K562 (cell line): ENCODE measurements at regions not wholly inside any gene's neighbourhood (a gene's known extent, or its start where the extent isn't known, plus 50 kb on each side); places are given as distances from the start of the nearest gene placed in this dataset.
"Not testable (repeated sequence)": the region's sequence is repeated elsewhere in the genome, so short reads cannot be mapped to it uniquely, and the experiment has no call there.

Experiments
- ATAC-seq: fragments of 200-7000 bp; cut with Tn5 transposase; 3 replicates; pipeline ENCODE4 v1.9.1; 2020; ENCODE audit warnings: moderate library complexity
- BruUV-seq: library from RNA; stranded (reverse); fragments of 400-500 nt; replicated peaks from 2 replicates; lab custom pipeline; 2021; lab: Mats Ljungman, UMichigan
- CTCF ChIA-PET: fragments of 300-600 bp; formaldehyde crosslinking; extraction: SDS; loops from one replicate; lab custom pipeline; 2021; ENCODE audit warnings: low intra/inter-chr PET ratio; lab: Yijun Ruan, JAX
- POLR2A ChIA-PET: fragments of 300-600, 350-650 bp; sonication (Branson Sonifier 250); formaldehyde crosslinking; extraction: SDS; loops from one replicate; lab custom pipeline; 2021; ENCODE audit warnings: antibody characterized with exemption, inconsistent platforms; lab: Yijun Ruan, JAX
- DNase-seq, 4 experiments: peaks; one replicate each; pipeline versions ENCODE4 v3.0.0 to v3.0.0-alpha.2; 2011 to 2018; ENCODE audit warnings: low spot score in 3 of 4, mixed read lengths in 3 of 4; ENCODE audit errors: extremely low read depth in 1 of 4
- FAIRE-seq: peaks from 2 replicates; lab custom pipeline; 2011; peaks lifted over from hg19 to GRCh38; lab: Jason Lieb, UNC
- H2AFZ ChIP-seq: 2 replicates; pipeline ENCODE4 v1.6.0; 2011; ENCODE audit warnings: low read depth, low read length, control low read depth, inconsistent platforms
- H3K27ac ChIP-seq: fragments of 200-600 bp; 3 replicates; pipeline ENCODE4 v1.8.0; 2011; ENCODE audit warnings: low read depth, mild to moderate bottlenecking, control low read depth, inconsistent platforms, low read length, moderate library complexity, mixed read lengths; ENCODE audit errors: extremely low read depth
- H3K27me3 ChIP-seq, 2 experiments: fragments of 300-600 bp in 1 of 2; 2 replicates in 1 of 2; 3 replicates in 1 of 2; pipeline versions ENCODE4 v1.6.0 to v1.8.0; 2011; ENCODE audit warnings: inconsistent platforms in 2 of 2, low read length in 2 of 2, mild to moderate bottlenecking in 1 of 2, mixed read lengths in 1 of 2, moderate library complexity in 1 of 2; ENCODE audit not compliant: control insufficient read depth in 2 of 2, insufficient read depth in 2 of 2
- H3K36me3 ChIP-seq: fragments of 300-600 bp; 3 replicates; pipeline ENCODE4 v1.8.0; 2011; ENCODE audit warnings: mild to moderate bottlenecking, low read length, inconsistent platforms; ENCODE audit not compliant: control insufficient read depth, insufficient read depth
- H3K4me1 ChIP-seq, 2 experiments: fragments of 200-600 bp in 1 of 2; replicated peaks in 1 of 2; 2 replicates in 1 of 2; 3 replicates in 1 of 2; pipeline versions ENCODE4 v1.5.1 to v1.8.0; 2011; ENCODE audit warnings: inconsistent platforms in 2 of 2, low read length in 2 of 2, mild to moderate bottlenecking in 1 of 2, mixed read lengths in 1 of 2, moderate library complexity in 1 of 2; ENCODE audit not compliant: control insufficient read depth in 2 of 2, insufficient read depth in 2 of 2
- H3K4me2 ChIP-seq: 2 replicates; pipeline ENCODE4 v1.6.1; 2011; ENCODE audit warnings: low read length, control low read depth, inconsistent platforms, mixed read lengths; ENCODE audit not compliant: insufficient read depth
- H3K4me3 ChIP-seq: fragments of 200-600 bp; sonication (generic), shearing (Covaris generic); 2 replicates; pipeline ENCODE4 v1.5.1; 2016; ENCODE audit warnings: control low read depth, inconsistent platforms
- H3K79me2 ChIP-seq: fragments of 200-600 bp; 3 replicates; pipeline ENCODE4 v1.8.0; 2011; ENCODE audit warnings: low read length, inconsistent platforms; ENCODE audit not compliant: control insufficient read depth, insufficient read depth
- H3K9ac ChIP-seq, 2 experiments: 2 replicates each; pipeline versions ENCODE4 v1.6.0 to v1.6.1; 2011; ENCODE audit warnings: low read depth in 2 of 2, low read length in 2 of 2, control low read depth in 1 of 2, inconsistent platforms in 1 of 2, mild to moderate bottlenecking in 1 of 2, mixed read lengths in 1 of 2; ENCODE audit not compliant: insufficient read depth in 1 of 2
- H3K9me1 ChIP-seq: one replicate; pipeline ENCODE4 v1.6.0; 2011; ENCODE audit warnings: inconsistent platforms, mild to moderate bottlenecking, low read length, moderate library complexity; ENCODE audit not compliant: control insufficient read depth, insufficient read depth
- H3K9me3 ChIP-seq: replicated peaks from 2 replicates; pipeline ENCODE4 v1.5.1; 2011; ENCODE audit warnings: low read depth, low read length, inconsistent platforms; ENCODE audit not compliant: control insufficient read depth, insufficient read depth
- H4K20me1 ChIP-seq: replicated peaks from 2 replicates; pipeline ENCODE4 v1.6.1; 2011; ENCODE audit warnings: low read length, inconsistent platforms, mixed read lengths; ENCODE audit not compliant: control insufficient read depth, insufficient read depth
- ARHGAP35 ChIP-seq: fragments of 450-650 bp; IDR thresholded peaks from 2 replicates; pipeline ENCODE4 v1.6.1; 2018; ENCODE audit not compliant: partially characterized antibody
- RFX1 ChIP-seq: fragments of 450-650 bp; IDR thresholded peaks from 2 replicates; pipeline ENCODE4 v1.6.1; 2016; ENCODE audit warnings: mild to moderate bottlenecking, moderate library complexity
- WGBS: fragments of 100-300 bp; shearing (Covaris generic); methylation state at CpG from one replicate; pipeline ENCODE4 v1.1.6; 2016; ENCODE audit warnings: low coverage, mixed read lengths; ENCODE audit not compliant: insufficient coverage; ENCODE audit errors: missing lambda C conversion rate; 5-methylcytosine and 5-hydroxymethylcytosine counted together
- in situ Hi-C: fragments of 300-500 bp; cut with MboI; formaldehyde crosslinking; loops from 4 replicates; pipeline ENCODE4 v1.15.0; 2018; ENCODE audit warnings: inconsistent platforms, mixed read lengths
- intact Hi-C: fragments of 100-400 bp; cut with micrococcal nuclease; formaldehyde crosslinking; loops from 2 replicates; pipeline ENCODE4 v1.14.2; 2022

DNA sequence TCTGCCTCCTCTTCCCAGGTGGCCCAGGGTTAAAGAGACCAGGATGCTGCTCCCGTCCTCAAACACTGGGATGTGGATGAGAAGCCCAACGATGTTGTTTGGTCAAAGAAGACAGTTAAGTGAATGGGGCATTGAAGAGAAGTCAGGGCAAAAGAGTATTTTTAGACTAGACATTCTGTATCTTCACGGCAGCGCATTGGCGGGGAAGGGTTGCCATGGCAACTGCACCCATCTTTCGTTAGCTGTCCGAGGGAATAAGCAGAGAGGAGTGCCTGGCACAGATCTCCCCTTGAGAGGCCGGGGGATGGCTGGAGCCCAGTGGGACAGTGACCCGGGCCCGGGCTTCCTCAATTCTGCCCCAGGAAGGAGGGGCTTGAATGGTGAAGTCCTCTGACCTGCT, 56.4 kb upstream of the GPR31 start:
- in situ Hi-C loops (no loop called here), intact Hi-C loops (no loop called here)
- no TSS peak for BruUV-seq
- no peaks in the 10 kb centered on the region for H3K36me3 ChIP-seq
- H3K4me2 ChIP-seq, result no peak overlapping the region
- DNase-seq (no peak), ATAC-seq (no peak), FAIRE-seq (no peak)
- under 1% methylated on average over 9 of the region's 10 CpGs for WGBS
- no peak overlapping the region for H3K4me3 ChIP-seq
- H3K27me3 ChIP-seq, result peaks cover 26 to 35% of the 10 kb centered on the region in 2 experiments
- no peaks in the 10 kb centered on the region for H3K4me1 ChIP-seq
- no peaks in the 10 kb centered on the region for H3K9me1 ChIP-seq
- ChIA-PET CTCF (no interaction called here), POLR2A (no interaction called here)
- H3K9me3 ChIP-seq, result no peaks in the 10 kb centered on the region
- no peak overlapping the region for H3K9ac ChIP-seq
- no peaks in the 10 kb centered on the region; the same call in 1 of the 2 replicates for H4K20me1 ChIP-seq
- H3K27ac ChIP-seq, result no peak overlapping the region
- H2AFZ ChIP-seq, result no peak overlapping the region
- TF ChIP-seq ARHGAP35 (no peak), RFX1 (peak; percentile 82)
- H3K79me2 ChIP-seq, result no peaks in the 10 kb centered on the region

DNA sequence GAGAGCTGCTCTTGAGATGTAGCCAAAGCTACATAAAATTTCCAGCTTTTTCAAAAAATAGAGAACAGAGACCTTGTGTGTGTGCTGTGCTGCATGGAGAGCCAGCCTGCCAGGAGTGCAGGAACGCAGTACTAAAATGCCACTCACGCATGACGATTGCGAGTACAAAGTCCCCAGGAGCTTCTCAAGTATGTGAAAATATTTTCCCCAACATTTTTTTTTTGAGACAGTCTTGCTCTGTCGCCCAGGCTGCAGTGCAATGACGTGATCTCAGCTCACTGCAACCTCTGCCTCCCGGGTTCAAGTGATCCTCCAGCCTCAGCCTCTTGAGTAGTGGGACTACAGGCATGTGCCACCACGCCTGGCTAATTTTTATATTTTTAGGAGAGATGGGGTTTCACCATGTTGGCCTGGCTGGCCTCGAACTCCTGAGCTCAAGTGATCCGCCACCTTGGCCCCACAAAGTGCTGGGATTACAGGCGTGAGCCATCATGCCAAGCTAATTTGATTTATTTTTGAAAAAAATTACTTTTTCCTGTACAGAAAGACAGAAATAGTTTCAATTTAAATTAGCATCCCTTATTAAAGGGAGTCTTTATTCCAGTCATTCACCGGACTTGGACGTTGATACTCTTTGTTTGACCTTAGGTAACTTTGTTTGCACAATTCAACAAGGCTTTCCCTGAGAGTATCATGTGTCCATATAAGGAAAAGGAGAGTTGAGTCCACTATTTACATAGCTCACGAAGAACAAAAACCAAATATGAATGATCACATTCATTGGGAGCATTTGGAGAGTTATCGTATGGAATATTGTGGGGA, 57.9 kb upstream of the GPR31 start:
- H3K36me3 ChIP-seq, intact Hi-C loops, H3K27ac ChIP-seq, H3K9ac ChIP-seq, in situ Hi-C loops, H3K9me3 ChIP-seq, CTCF ChIA-PET, H3K79me2 ChIP-seq, H2AFZ ChIP-seq, H4K20me1 ChIP-seq, H3K9me1 ChIP-seq, H3K4me2 ChIP-seq, H3K4me1 ChIP-seq, DNase-seq, H3K4me3 ChIP-seq, BruUV-seq, FAIRE-seq, POLR2A ChIA-PET, ATAC-seq: not testable (repeated sequence)
- 0% methylated on average over 8 of the region's 15 CpGs for WGBS
- peaks cover 16 to 24% of the 10 kb centered on the region in 2 experiments for H3K27me3 ChIP-seq

DNA sequence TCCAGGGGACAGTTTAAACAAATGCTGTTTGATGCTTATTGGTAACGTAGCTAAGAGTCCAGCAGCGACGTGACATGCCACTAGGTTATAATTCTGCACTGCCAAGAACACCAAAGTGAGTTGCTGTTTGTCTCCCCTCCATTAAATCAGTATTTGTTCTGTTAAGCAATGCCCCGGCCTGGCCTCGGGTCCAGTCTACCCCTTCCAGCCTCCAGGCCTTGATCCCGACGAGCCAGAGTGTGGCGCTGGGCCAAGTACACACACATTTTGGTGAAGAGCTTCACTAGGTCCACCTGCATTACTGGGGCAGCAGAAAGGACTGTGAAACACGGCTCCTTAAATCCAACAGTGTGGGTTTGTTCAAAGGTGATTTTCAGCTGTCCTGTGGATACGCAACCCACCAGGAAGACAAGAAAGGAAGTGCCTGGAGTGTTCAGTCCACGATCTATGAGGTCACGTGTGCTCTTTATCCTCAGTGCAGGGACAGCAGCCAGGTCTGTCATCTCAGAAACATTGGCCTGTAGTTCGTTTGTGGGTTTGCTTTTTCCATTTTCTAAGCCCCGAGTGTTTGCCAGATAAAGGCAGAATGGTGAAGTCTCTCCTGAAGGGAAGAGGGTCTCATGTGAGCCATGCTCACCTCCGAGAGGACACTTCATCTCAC, 58.7 kb upstream of the GPR31 start:
- H3K4me2 ChIP-seq, H3K4me3 ChIP-seq, ATAC-seq, H3K79me2 ChIP-seq, intact Hi-C loops, H3K27ac ChIP-seq, H3K4me1 ChIP-seq, DNase-seq, H3K9me3 ChIP-seq, H3K9ac ChIP-seq, H2AFZ ChIP-seq, in situ Hi-C loops, CTCF ChIA-PET, H4K20me1 ChIP-seq, POLR2A ChIA-PET, BruUV-seq, H3K9me1 ChIP-seq, H3K36me3 ChIP-seq: not testable (repeated sequence)
- peaks cover 17 to 28% of the 10 kb centered on the region in 2 experiments for H3K27me3 ChIP-seq
- peak; percentile 54 for FAIRE-seq
- 0% methylated on average over 13 of the region's 15 CpGs for WGBS
